Stimulated activated memory B cell treated with anti-CD40 and anti-IgM and Interleukin-4, amounts not matched to agents 10 μg/mL and 1 μg/mL and 100 μg/mL, for 72 hours (primary cell): ENCODE measurements at regions not wholly inside any gene's neighbourhood (a gene's known extent, or its start where the extent isn't known, plus 50 kb on each side); places are given as distances from the start of the nearest gene placed in this dataset.

ENCODE experiments used
- ATAC-seq: fragments of 150-1000 bp; cut with Tn5 transposase; 2 replicates; pipeline ENCODE4 v1.10.0; 2021
- H3K27ac Mint-ChIP-seq: one replicate; pipeline ENCODE4 v1.8.0; 2022; ENCODE audit warnings: mild to moderate bottlenecking, mixed read lengths
- H3K27me3 Mint-ChIP-seq: one replicate; pipeline ENCODE4 v1.8.0; 2022; ENCODE audit warnings: mixed read lengths
- H3K36me3 Mint-ChIP-seq: one replicate; pipeline ENCODE4 v1.8.0; 2022; ENCODE audit warnings: mixed read lengths
- H3K4me1 Mint-ChIP-seq: one replicate; pipeline ENCODE4 v1.8.0; 2022; ENCODE audit warnings: mixed read lengths
- H3K4me3 Mint-ChIP-seq: one replicate; pipeline ENCODE4 v1.8.0; 2022; ENCODE audit warnings: mild to moderate bottlenecking, moderate library complexity, mixed read lengths
- H3K9me3 Mint-ChIP-seq: one replicate; pipeline ENCODE4 v1.8.0; 2022; ENCODE audit warnings: mixed read lengths

GRCh38 chr6:79864421-79864820 lies 82.9 kb downstream of the ELOVL4 start:
- no peaks in the 10 kb centered on the region for H3K9me3 Mint-ChIP-seq
- ATAC-seq = no peak
- H3K27me3 Mint-ChIP-seq = peaks cover 10% of the 10 kb centered on the region
- no peak overlapping the region for H3K27ac Mint-ChIP-seq
- H3K36me3 Mint-ChIP-seq = no peaks in the 10 kb centered on the region
- peaks cover 8% of the 10 kb centered on the region for H3K4me1 Mint-ChIP-seq
- H3K4me3 Mint-ChIP-seq = no peak overlapping the region

- no peaks in the 10 kb centered on the region for H3K36me3 Mint-ChIP-seq
- no peak overlapping the region for H3K4me3 Mint-ChIP-seq
- ATAC-seq = no peak
- H3K27me3 Mint-ChIP-seq = peaks cover 5% of the 10 kb centered on the region
- no peaks in the 10 kb centered on the region for H3K9me3 Mint-ChIP-seq
- H3K4me1 Mint-ChIP-seq = peaks cover 3% of the 10 kb centered on the region
- H3K27ac Mint-ChIP-seq = no peak overlapping the region
Measured at GRCh38 chr6:79864001-79864400, 83.4 kb downstream of the ELOVL4 start.

GRCh38 chr6:79863566-79863965 lies 83.8 kb downstream of the ELOVL4 start:
- Mint-ChIP-seq H3K4me3 (no peak overlapping the region), H3K27ac (no peak overlapping the region), H3K27me3 (peaks cover 1% of the 10 kb centered on the region), H3K36me3 (no peaks in the 10 kb centered on the region), H3K4me1 (no peaks in the 10 kb centered on the region), H3K9me3 (no peaks in the 10 kb centered on the region)
- ATAC-seq = no peak

- no peaks in the 10 kb centered on the region for H3K4me1 Mint-ChIP-seq
- no peak overlapping the region for H3K4me3 Mint-ChIP-seq
- H3K27ac Mint-ChIP-seq = no peak overlapping the region
- no peaks in the 10 kb centered on the region for H3K9me3 Mint-ChIP-seq
- H3K27me3 Mint-ChIP-seq = no peaks in the 10 kb centered on the region
- H3K36me3 Mint-ChIP-seq = no peaks in the 10 kb centered on the region
- no peak for ATAC-seq
Measured at GRCh38 chr6:79862711-79863110, 84.6 kb downstream of the ELOVL4 start.

- no peaks in the 10 kb centered on the region for H3K27me3 Mint-ChIP-seq
Measured at GRCh38 chr6:79862126-79862525, 85.2 kb downstream of the ELOVL4 start.

GRCh38 chr6:79861023-79861422 lies 86.3 kb downstream of the ELOVL4 start:
- no peak for ATAC-seq
- H3K27me3 Mint-ChIP-seq = no peaks in the 10 kb centered on the region
- H3K36me3 Mint-ChIP-seq = no peaks in the 10 kb centered on the region
- no peaks in the 10 kb centered on the region for H3K9me3 Mint-ChIP-seq
- no peaks in the 10 kb centered on the region for H3K4me1 Mint-ChIP-seq
- H3K4me3 Mint-ChIP-seq = no peak overlapping the region
- H3K27ac Mint-ChIP-seq = no peak overlapping the region

More at GRCh38 chr6:79862126-79862525, 85.2 kb downstream of the ELOVL4 start:
- no peak for ATAC-seq
- no peak overlapping the region for H3K4me3 Mint-ChIP-seq
- H3K36me3 Mint-ChIP-seq = no peaks in the 10 kb centered on the region
- H3K27ac Mint-ChIP-seq = no peak overlapping the region
- H3K4me1 Mint-ChIP-seq = no peaks in the 10 kb centered on the region
- H3K9me3 Mint-ChIP-seq = no peaks in the 10 kb centered on the region

- H3K27ac Mint-ChIP-seq = no peak overlapping the region
- no peaks in the 10 kb centered on the region for H3K9me3 Mint-ChIP-seq
- no peaks in the 10 kb centered on the region for H3K36me3 Mint-ChIP-seq
- no peaks in the 10 kb centered on the region for H3K4me1 Mint-ChIP-seq
- no peak for ATAC-seq
- H3K4me3 Mint-ChIP-seq = no peak overlapping the region
- peaks cover 55% of the 10 kb centered on the region for H3K27me3 Mint-ChIP-seq
Measured at GRCh38 chr6:79847426-79847825, 99.9 kb downstream of the ELOVL4 start.

GRCh38 chr6:79842376-79843040 lies 104.8 kb downstream of the ELOVL4 start:
- H3K4me1 Mint-ChIP-seq = peaks cover 7% of the 10 kb centered on the region
- ATAC-seq = peak; percentile 6
- H3K4me3 Mint-ChIP-seq = no peak overlapping the region
- no peak overlapping the region for H3K27ac Mint-ChIP-seq
- H3K36me3 Mint-ChIP-seq = no peaks in the 10 kb centered on the region
- H3K27me3 Mint-ChIP-seq = peaks cover 18% of the 10 kb centered on the region
- no peaks in the 10 kb centered on the region for H3K9me3 Mint-ChIP-seq

GRCh38 chr6:79841577-79842375 lies 105.6 kb downstream of the ELOVL4 start:
- Mint-ChIP-seq H3K27ac (no peak overlapping the region), H3K36me3 (no peaks in the 10 kb centered on the region), H3K4me1 (peaks cover 7% of the 10 kb centered on the region), H3K27me3 (peaks cover 15% of the 10 kb centered on the region), H3K9me3 (no peaks in the 10 kb centered on the region), H3K4me3 (no peak overlapping the region)
- ATAC-seq = peak; percentile 65

GRCh38 chr6:79838851-79839250 lies 108.5 kb downstream of the ELOVL4 start:
- no peak for ATAC-seq
- peaks cover 7% of the 10 kb centered on the region for H3K4me1 Mint-ChIP-seq
- no peaks in the 10 kb centered on the region for H3K36me3 Mint-ChIP-seq
- no peak overlapping the region for H3K4me3 Mint-ChIP-seq
- no peaks in the 10 kb centered on the region for H3K9me3 Mint-ChIP-seq
- H3K27me3 Mint-ChIP-seq = no peaks in the 10 kb centered on the region
- no peak overlapping the region for H3K27ac Mint-ChIP-seq

GRCh38 chr6:79833964-79834284 lies 113.4 kb downstream of the ELOVL4 start:
- peaks cover 8% of the 10 kb centered on the region for H3K27me3 Mint-ChIP-seq
- H3K4me1 Mint-ChIP-seq = no peaks in the 10 kb centered on the region
- H3K36me3 Mint-ChIP-seq = no peaks in the 10 kb centered on the region
- H3K27ac Mint-ChIP-seq = no peak overlapping the region
- H3K4me3 Mint-ChIP-seq = no peak overlapping the region
- H3K9me3 Mint-ChIP-seq = no peaks in the 10 kb centered on the region
- no peak for ATAC-seq

- no peaks in the 10 kb centered on the region for H3K4me1 Mint-ChIP-seq
- H3K9me3 Mint-ChIP-seq = no peaks in the 10 kb centered on the region
- no peak for ATAC-seq
- no peak overlapping the region for H3K27ac Mint-ChIP-seq
- H3K36me3 Mint-ChIP-seq = no peaks in the 10 kb centered on the region
- no peak overlapping the region for H3K4me3 Mint-ChIP-seq
- H3K27me3 Mint-ChIP-seq = peaks cover 8% of the 10 kb centered on the region
Measured at GRCh38 chr6:79833264-79833963, 113.9 kb downstream of the ELOVL4 start.

- no peaks in the 10 kb centered on the region for H3K36me3 Mint-ChIP-seq
- no peak overlapping the region for H3K27ac Mint-ChIP-seq
- H3K27me3 Mint-ChIP-seq = peaks cover 8% of the 10 kb centered on the region
- no peak for ATAC-seq
- no peaks in the 10 kb centered on the region for H3K9me3 Mint-ChIP-seq
- H3K4me3 Mint-ChIP-seq = no peak overlapping the region
- H3K4me1 Mint-ChIP-seq = no peaks in the 10 kb centered on the region
Measured at GRCh38 chr6:79832723-79833122, 114.6 kb downstream of the ELOVL4 start.

GRCh38 chr6:79824202-79824601 lies 123.2 kb downstream of the ELOVL4 start:
- H3K4me1 Mint-ChIP-seq = no peaks in the 10 kb centered on the region
- no peak overlapping the region for H3K27ac Mint-ChIP-seq
- no peaks in the 10 kb centered on the region for H3K9me3 Mint-ChIP-seq
- no peak for ATAC-seq
- no peak overlapping the region for H3K4me3 Mint-ChIP-seq
- no peaks in the 10 kb centered on the region for H3K27me3 Mint-ChIP-seq
- no peaks in the 10 kb centered on the region for H3K36me3 Mint-ChIP-seq

- no peaks in the 10 kb centered on the region for H3K36me3 Mint-ChIP-seq
- no peaks in the 10 kb centered on the region for H3K9me3 Mint-ChIP-seq
- peaks cover 5% of the 10 kb centered on the region for H3K27me3 Mint-ChIP-seq
- no peak overlapping the region for H3K27ac Mint-ChIP-seq
- ATAC-seq = no peak
- H3K4me3 Mint-ChIP-seq = no peak overlapping the region
- no peaks in the 10 kb centered on the region for H3K4me1 Mint-ChIP-seq
Measured at GRCh38 chr6:79821859-79822258, 125.5 kb downstream of the ELOVL4 start.

GRCh38 chr6:79818471-79818870 lies 128.9 kb downstream of the ELOVL4 start:
- Mint-ChIP-seq H3K36me3 (no peaks in the 10 kb centered on the region), H3K4me3 (no peak overlapping the region), H3K4me1 (no peaks in the 10 kb centered on the region), H3K27ac (no peak overlapping the region), H3K27me3 (peaks cover 14% of the 10 kb centered on the region), H3K9me3 (no peaks in the 10 kb centered on the region)
- no peak for ATAC-seq
